Umbilical cord (tissue), 1 donor: ENCODE measurements at regions not wholly inside any gene's neighbourhood (a gene's known extent, or its start where the extent isn't known, plus 50 kb on each side); places are given as distances from the start of the nearest gene placed in this dataset.

Source experiments
- DNase-seq: peaks from one replicate; pipeline ENCODE4 v3.0.0-alpha.2; 2015; ENCODE audit warnings: low spot score

GRCh38 chr9:28718226-28718625 is 1144.9 kb upstream of the C9orf72 start:
- peak; percentile 72 for DNase-seq

GRCh38 chr9:28720746-28721145 is 1147.5 kb upstream of the C9orf72 start:
- no peak for DNase-seq

- DNase-seq = peak; percentile 95
Measured at GRCh38 chr9:28730111-28730510, 1156.8 kb upstream of the C9orf72 start.

GRCh38 chr9:28735738-28736342 is 1162.6 kb upstream of the C9orf72 start:
- DNase-seq = peak; percentile 48

- no peak for DNase-seq
Measured at GRCh38 chr9:28741459-28741858, 1168.2 kb upstream of the C9orf72 start.

- no peak for DNase-seq
Measured at GRCh38 chr9:28747351-28747985, 1174.2 kb upstream of the C9orf72 start.

GRCh38 chr9:28750136-28750535 is 1176.9 kb upstream of the C9orf72 start:
- DNase-seq = peak; percentile 1

- no peak for DNase-seq
Measured at GRCh38 chr9:28758341-28758740, 1185.1 kb upstream of the C9orf72 start.

GRCh38 chr9:28758971-28759370 is 1185.7 kb upstream of the C9orf72 start:
- no peak for DNase-seq

- DNase-seq = no peak
Measured at GRCh38 chr9:28762167-28762566, 1188.9 kb upstream of the C9orf72 start.

- DNase-seq = no peak
Measured at GRCh38 chr9:28764532-28764931, 1191.3 kb upstream of the C9orf72 start.

- no peak for DNase-seq
Measured at GRCh38 chr9:28770226-28770625, 1196.9 kb upstream of the C9orf72 start.

- DNase-seq = no peak
Measured at GRCh38 chr9:28770827-28771226, 1197.5 kb upstream of the C9orf72 start.

- peak; percentile 55 for DNase-seq
Measured at GRCh38 chr9:28774433-28775235, 1201.4 kb upstream of the C9orf72 start.

- DNase-seq = no peak
Measured at GRCh38 chr9:28779243-28779642, 1206.0 kb upstream of the C9orf72 start.

GRCh38 chr9:28781481-28781880 is 1208.2 kb upstream of the C9orf72 start:
- DNase-seq = no peak

GRCh38 chr9:28782630-28783029 is 1209.3 kb upstream of the C9orf72 start:
- no peak for DNase-seq

GRCh38 chr9:28792716-28793115 is 1219.4 kb upstream of the C9orf72 start:
- no peak for DNase-seq

- no peak for DNase-seq
Measured at GRCh38 chr9:28799876-28800275, 1226.6 kb upstream of the C9orf72 start.

GRCh38 chr9:28801144-28801799 is 1228.0 kb upstream of the C9orf72 start:
- DNase-seq = no peak

GRCh38 chr9:28805197-28805596 is 1231.9 kb upstream of the C9orf72 start:
- peak; percentile 12 for DNase-seq

GRCh38 chr9:28808042-28808441 is 1234.8 kb upstream of the C9orf72 start:
- peak; percentile 90 for DNase-seq
